ENCODE measurements at regions not wholly inside any gene's neighbourhood (a gene's known extent, or its start where the extent isn't known, plus 50 kb on each side); places are given as distances from the start of the nearest gene placed in this dataset.

DNA sequence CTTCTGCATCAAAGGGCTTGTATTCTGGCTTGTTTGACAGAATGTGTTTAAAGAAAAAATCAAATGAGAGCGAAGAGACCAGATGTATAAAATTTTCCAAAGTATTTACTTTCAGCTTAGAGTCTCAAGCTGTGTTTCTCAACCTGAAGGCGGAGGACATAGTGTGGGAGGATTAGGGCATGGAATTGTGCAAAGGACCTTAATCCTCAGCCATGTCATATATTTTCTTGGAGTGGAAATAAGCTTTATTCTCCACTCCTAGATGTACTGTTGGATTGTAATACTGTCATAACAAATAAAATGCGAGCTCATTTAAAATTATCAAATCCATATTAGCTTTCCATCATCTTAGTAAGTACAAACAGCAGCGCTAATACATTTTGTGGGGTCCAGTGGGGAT is 154.0 kb downstream of the PAH start:
- Mint-ChIP-seq H3K9me3 (no peaks in the 10 kb centered on the region), H3K36me3 (no peaks in the 10 kb centered on the region), H3K27me3 (ENCODE audit: low read depth) (peaks cover 24% of the 10 kb centered on the region), H3K4me1 (peaks cover 3% of the 10 kb centered on the region), H3K4me3 (no peak overlapping the region), H3K27ac (no peak overlapping the region)
- no peak for DNase-seq (ENCODE audit: low spot score in 2 of 2, unreplicated experiment in 2 of 2)
- TF ChIP-seq CTCF (IDR thresholded peaks at IDR 0.05; ENCODE audit: unreplicated experiment), result no peak

DNA sequence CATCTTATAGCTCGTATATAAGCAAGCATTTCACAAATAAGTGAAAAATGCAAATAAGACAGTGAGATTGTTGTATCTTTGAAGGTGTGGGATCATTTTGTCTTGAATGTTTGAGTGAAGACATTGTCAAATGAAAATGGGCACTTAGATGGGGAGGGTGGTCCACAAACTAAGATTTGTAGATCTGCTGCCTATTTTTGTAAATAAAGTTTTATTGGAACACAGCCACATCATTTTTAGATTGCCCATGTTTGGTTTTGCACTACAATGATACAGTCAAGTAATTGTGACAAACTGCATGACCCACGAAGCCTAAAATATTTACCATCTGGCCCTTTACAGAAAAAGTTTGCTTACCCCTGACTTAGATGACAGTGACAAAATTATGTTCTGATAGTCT is 156.7 kb downstream of the PAH start:
- Mint-ChIP-seq H3K4me3 (no peak overlapping the region), H3K27ac (no peak overlapping the region), H3K9me3 (no peaks in the 10 kb centered on the region), H3K4me1 (peaks cover 7% of the 10 kb centered on the region), H3K27me3 (ENCODE audit: low read depth) (peaks cover 22% of the 10 kb centered on the region), H3K36me3 (no peaks in the 10 kb centered on the region)
- no peak for TF ChIP-seq CTCF (IDR thresholded peaks at IDR 0.05; ENCODE audit: unreplicated experiment)
- DNase-seq (ENCODE audit: low spot score in 2 of 2, unreplicated experiment in 2 of 2), result no peak

- Mint-ChIP-seq H3K27me3 (ENCODE audit: low read depth) (peaks cover 24% of the 10 kb centered on the region), H3K4me1 (peaks cover 7% of the 10 kb centered on the region), H3K36me3 (no peaks in the 10 kb centered on the region), H3K9me3 (no peaks in the 10 kb centered on the region), H3K27ac (no peak overlapping the region), H3K4me3 (no peak overlapping the region)
- DNase-seq (ENCODE audit: low spot score in 2 of 2, unreplicated experiment in 2 of 2), result no peak
- TF ChIP-seq CTCF (IDR thresholded peaks at IDR 0.05; ENCODE audit: unreplicated experiment), result no peak
Observed at GRCh38 chr12:102759466-102759865, 157.6 kb downstream of the PAH start.

GRCh38 chr12:102757882-102758226 is 159.2 kb downstream of the PAH start:
- H3K27me3 Mint-ChIP-seq (ENCODE audit: low read depth), result peaks cover 23% of the 10 kb centered on the region
- H3K4me3 Mint-ChIP-seq, result no peak overlapping the region
- no peaks in the 10 kb centered on the region for H3K9me3 Mint-ChIP-seq
- TF ChIP-seq CTCF (IDR thresholded peaks at IDR 0.05; ENCODE audit: unreplicated experiment), result no peak
- H3K27ac Mint-ChIP-seq, result no peak overlapping the region
- H3K36me3 Mint-ChIP-seq, result no peaks in the 10 kb centered on the region
- no peak for DNase-seq (ENCODE audit: low spot score in 2 of 2, unreplicated experiment in 2 of 2)
- H3K4me1 Mint-ChIP-seq, result peaks cover 5% of the 10 kb centered on the region

GRCh38 chr12:102757154-102757881 is 159.7 kb downstream of the PAH start:
- H3K4me1 Mint-ChIP-seq, result peaks cover 4% of the 10 kb centered on the region
- H3K9me3 Mint-ChIP-seq, result no peaks in the 10 kb centered on the region
- no peak overlapping the region for H3K4me3 Mint-ChIP-seq
- TF ChIP-seq CTCF (IDR thresholded peaks at IDR 0.05; ENCODE audit: unreplicated experiment), result no peak
- no peak for DNase-seq (ENCODE audit: low spot score in 2 of 2, unreplicated experiment in 2 of 2)
- H3K27me3 Mint-ChIP-seq (ENCODE audit: low read depth), result peaks cover 22% of the 10 kb centered on the region
- H3K27ac Mint-ChIP-seq, result no peak overlapping the region
- no peaks in the 10 kb centered on the region for H3K36me3 Mint-ChIP-seq

GRCh38 chr12:102756530-102756929 is 160.5 kb downstream of the PAH start:
- DNase-seq (ENCODE audit: low spot score in 2 of 2, unreplicated experiment in 2 of 2), result no peak
- Mint-ChIP-seq H3K27me3 (ENCODE audit: low read depth) (peaks cover 21% of the 10 kb centered on the region), H3K9me3 (no peaks in the 10 kb centered on the region), H3K36me3 (no peaks in the 10 kb centered on the region), H3K4me3 (no peak overlapping the region), H3K27ac (no peak overlapping the region), H3K4me1 (peaks cover 4% of the 10 kb centered on the region)
- no peak for TF ChIP-seq CTCF (IDR thresholded peaks at IDR 0.05; ENCODE audit: unreplicated experiment)

Measured in mesothelial cell of epicardium (in vitro differentiated cells).